ENCODE measurements at regions not wholly inside any gene's neighbourhood (a gene's known extent, or its start where the extent isn't known, plus 50 kb on each side); places are given as distances from the start of the nearest gene placed in this dataset.

GRCh38 chr10:128222332-128222849, 96.2 kb upstream of the MKI67 start:
- no peak for DNase-seq

GRCh38 chr10:128230401-128230800, 104.2 kb upstream of the MKI67 start:
- DNase-seq = no peak

DNA sequence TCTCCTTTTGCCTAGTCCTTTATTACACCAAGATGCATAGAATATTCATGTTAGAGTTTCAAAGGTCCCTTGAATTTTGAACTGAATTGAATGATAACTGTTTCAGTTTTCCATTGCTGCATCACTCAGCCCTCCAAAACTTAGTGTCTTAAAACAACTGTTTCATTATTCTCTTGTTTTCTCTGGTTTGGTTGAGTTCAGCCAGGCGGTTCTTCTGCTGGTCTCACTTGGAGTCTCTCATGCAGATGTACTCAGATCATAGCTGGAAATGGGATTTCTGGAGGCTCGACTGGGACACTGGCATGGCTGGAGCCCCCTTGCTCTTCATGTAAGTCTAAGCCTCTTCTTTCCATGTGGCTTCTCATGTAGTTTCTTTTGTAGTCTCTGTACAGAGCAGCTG, 107.2 kb upstream of the MKI67 start:
- no peak for DNase-seq

DNA sequence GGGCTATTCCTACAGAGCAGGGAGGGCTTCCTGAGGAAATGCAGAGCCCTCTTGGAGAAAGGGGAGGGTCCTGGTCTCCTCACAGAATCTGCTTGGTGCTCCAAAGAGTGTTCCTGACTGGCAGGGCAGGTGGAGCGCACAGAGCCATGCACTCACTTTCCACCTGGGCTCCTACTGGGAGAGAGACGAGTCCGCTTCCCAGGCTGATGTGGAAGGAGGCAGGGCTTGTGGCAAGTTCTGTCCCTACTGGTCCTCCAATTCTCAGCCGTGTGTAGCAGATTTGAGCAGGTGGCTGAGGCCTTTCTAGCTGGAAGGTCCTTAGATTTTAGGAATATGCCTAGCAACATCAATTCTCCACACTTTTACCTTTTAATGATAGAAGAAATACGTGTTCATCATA, 111.5 kb upstream of the MKI67 start:
- DNase-seq = no peak

DNA sequence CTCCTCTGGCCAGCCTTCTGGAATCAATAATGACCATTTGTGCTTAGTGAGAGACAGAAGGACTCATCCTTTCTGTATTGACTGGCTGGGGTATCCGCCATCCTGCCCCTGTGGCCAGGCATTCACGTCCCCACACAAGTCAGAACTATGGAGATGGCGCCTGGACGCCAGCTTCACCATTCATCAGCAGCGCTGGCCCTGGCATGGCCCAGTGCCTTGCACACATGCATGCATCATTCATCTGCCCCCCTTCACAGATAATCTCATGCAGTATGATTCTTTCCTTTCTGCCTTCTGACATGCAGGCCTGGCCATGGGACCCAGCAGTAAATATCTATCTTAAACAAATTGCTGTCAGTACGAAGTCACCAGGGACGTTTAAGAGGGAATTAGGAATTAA, 114.8 kb upstream of the MKI67 start:
- no peak for DNase-seq

- no peak for DNase-seq
Measured at GRCh38 chr10:128242641-128243040, 116.4 kb upstream of the MKI67 start.

GRCh38 chr10:128245026-128245425, 118.8 kb upstream of the MKI67 start:
- no peak for DNase-seq

GRCh38 chr10:128247576-128247975, 121.4 kb upstream of the MKI67 start:
- DNase-seq = no peak

DNA sequence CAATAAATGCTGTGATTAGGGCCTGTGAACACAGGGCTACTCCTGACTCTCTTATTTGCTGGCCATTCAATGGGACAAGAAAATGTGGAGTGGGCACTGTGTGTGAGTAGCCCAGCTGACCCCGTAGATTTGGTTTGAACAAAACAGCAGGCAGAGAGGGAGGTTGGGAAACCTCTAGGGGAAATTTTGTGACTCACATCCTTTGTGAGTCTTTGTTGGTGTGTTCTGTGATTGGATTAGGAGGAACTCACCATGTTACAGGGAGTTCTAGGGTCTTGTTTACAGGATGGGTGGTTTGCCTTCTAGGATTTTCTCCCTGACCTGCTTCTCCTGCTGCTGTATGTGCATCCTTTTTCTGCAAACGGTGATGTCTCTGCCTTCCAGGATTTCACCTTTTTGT, 128.3 kb upstream of the MKI67 start:
- DNase-seq = no peak

- DNase-seq = no peak
Measured at GRCh38 chr10:128257428-128257827, 131.2 kb upstream of the MKI67 start.

DNA sequence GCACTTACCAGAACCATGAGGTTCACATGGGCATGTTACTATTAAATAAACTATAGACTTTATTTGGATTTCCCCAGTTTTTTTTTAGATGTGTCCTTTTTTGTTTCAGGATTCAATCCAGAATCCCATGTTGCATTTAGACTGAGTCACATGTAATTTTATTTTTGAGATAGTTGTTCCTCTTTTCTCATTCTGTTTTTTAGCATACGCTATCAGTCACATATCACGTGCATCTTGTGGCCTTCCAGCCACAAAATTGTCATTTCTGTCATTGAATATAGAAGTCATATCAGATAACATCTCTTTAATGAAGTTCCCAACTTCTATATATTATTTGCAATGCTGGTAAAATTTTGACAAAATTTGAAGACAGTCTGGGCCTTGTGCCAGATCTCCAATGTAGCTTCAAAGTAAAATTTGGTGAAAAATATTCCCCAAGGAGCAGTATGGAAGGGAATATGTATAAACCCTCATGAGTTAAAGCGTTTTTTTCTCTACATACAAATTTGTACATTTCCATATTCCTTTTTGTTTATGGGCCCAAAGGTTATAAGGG, 132.3 kb upstream of the MKI67 start:
- DNase-seq = no peak

DNA sequence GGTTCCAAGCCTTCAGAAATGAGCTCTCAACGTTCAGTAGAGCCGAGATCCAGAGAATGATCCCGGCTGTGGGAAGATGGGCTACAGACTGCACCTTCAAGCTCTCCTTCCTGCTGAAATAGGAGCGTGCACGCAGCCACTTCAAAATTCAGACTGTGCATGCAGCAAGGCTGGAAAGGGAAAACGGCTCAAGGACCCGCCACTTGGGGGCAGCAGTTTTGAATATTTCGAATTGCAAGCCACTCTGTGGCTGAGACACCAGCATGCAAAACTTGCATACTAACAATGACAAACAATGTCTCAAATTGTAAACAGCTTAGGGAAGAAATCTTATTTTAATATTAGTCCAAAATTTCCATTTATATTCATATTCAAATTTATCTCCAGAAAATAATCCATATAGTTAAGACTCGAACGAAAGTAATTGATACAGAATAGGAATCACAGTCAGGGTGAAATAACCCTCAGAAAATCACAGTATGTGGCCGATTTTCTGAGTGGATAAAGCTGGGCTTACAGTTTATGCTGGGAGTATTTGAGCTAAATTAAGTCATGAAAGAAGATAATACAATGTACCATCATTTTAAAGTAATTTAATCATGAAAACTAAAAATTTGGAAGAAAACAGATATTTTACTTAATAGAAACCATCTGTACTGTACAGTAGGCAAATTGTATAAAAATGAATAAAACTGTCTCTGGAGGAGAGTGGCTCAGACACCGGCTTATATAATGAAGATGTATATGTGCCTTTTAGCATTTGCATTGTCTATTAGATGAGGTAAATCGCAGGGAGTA, 137.9 kb upstream of the MKI67 start:
- peak; percentile 56 for DNase-seq

DNA sequence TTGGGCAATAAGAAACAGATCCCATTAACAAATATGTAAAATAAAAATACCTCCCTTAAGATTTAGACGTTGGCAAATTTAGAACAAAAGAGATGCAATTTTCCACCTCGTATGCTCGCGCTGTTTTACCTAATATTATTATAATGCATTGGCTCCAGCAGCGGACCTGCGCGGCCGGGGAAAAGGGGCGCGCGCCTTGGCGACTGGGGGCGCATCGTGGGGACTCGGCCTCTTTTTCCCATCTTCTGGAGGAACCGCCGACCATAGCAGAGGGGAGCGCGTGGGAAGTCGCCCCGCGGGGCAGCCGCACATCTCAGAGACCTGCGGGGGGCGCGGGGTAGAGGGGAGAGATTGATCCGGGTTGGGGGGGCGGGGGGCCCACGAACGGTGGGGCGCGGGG, 139.4 kb upstream of the MKI67 start:
- DNase-seq = no peak

DNA sequence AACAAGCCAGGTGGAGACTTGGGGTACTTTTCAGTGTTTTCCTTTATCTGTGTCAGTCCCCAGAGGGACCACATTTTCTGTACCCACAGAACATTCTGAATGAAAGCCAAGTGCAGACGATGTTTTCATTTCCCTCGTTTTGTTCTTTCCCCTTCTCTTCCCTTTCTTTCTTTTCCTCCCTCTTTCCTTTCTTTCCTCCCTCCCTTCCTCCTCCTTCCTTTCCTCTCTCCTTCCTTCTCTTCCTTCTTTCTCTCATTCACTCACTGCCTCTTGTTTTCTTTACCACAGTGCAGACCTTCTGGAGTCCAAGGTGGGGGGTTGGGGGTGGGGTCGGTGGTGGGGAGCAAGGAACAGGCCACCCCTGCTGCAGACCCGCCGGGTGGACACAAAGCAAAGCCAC, 141.4 kb upstream of the MKI67 start:
- DNase-seq = no peak

- peak; percentile 71 for DNase-seq
Measured at GRCh38 chr10:128268015-128268722, 141.9 kb upstream of the MKI67 start.

GRCh38 chr10:128274938-128275337, 148.7 kb upstream of the MKI67 start:
- DNase-seq = peak; percentile 68

- DNase-seq = peak; percentile 73
Measured at GRCh38 chr10:128275388-128276177, 149.4 kb upstream of the MKI67 start.

DNA sequence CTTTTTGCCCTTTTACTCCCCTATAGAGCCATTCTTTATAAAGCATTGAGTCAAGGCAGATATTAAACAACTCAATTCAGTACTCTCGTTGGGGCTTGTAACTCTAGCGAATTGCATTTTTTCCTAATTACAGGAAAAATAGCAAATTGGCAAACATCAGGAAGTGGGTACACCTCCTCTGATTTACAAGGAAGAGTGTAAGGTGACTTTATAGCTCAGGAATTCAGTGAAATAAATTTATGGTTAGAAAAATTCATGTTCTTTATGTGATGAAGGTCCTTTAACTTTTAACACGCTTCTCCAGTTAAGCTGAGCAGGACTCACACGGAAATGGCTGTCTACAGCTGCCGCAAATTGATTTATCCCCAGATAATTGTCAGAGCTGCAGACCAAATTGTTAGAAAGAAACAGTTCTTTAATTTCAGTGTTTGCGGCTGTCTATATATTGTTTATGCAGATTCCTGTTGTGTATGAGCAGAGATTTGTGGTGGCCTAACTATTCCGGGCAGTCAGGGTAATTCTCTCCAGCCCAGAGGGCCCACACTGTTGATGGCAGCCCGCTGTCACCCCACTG, 151.1 kb upstream of the MKI67 start:
- DNase-seq = no peak

DNA sequence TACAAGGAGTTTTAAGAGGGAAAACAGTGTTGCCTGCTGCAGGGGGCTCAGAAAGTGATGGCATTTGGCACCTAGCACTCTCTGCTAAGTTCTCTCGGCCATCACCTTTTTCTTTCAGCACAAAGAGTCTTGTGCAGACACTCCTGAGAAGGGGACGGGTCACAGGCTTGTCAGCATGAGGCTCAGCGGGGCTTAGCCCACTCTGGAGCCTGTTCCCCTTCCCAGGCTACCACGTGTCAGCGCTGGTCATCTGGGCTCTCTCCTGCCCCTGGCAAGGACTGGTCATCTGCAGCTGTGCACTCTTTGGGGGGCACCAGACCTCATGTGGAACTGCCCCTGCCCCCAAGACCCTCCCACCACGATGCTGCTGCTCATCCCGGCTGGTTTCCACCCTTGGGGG, 152.1 kb upstream of the MKI67 start:
- no peak for DNase-seq

DNA sequence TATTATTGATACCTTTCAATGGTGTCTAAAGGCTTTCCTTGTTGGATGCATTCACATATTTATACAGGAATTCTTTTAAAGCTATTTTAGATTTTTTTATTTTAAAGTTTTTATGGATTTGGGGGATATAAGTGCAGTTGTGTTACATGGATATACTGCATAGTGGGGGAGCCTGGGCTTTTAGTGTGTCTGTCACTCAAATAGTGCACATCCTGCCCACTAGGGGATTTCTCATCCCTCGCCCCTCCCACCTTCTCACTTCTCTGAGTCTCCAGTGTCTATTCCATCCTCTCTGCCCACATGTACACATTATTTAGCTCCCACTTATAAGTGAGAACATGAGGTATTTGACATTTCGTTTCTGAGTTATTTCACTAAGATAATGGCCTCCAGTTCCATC, 154.0 kb upstream of the MKI67 start:
- DNase-seq = no peak

DNA sequence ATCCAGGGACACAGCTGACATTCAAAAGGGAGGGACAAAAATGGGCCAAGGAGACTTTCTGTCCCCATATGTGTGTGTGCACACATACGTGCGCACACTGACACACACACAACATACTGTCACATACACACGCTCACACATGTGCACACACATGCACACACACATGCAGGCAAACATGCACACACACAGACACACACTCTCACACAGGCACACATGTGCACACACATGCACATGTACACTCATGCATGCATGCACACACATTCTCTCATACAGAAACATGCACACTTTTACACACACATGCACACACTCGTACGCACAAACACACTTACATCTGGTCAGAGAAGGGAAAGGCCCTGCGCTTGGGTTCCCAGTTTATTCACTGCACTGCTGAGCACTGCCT, 155.1 kb upstream of the MKI67 start:
- DNase-seq = no peak

- no peak for DNase-seq
Measured at GRCh38 chr10:128281861-128282260, 155.6 kb upstream of the MKI67 start.
